HG02840 (cell line): ENCODE measurements at regions not wholly inside any gene's neighbourhood (a gene's known extent, or its start where the extent isn't known, plus 50 kb on each side); places are given as distances from the start of the nearest gene placed in this dataset.
"Not testable (repeated sequence)": the region's sequence is repeated elsewhere in the genome, so short reads cannot be mapped to it uniquely, and the experiment has no call there.

Source experiments
- ATAC-seq: cut with Tn5 transposase; IDR thresholded peaks from one replicate; pipeline ENCODE4 v1.9.1; 2021; ENCODE audit warnings: mild to moderate bottlenecking, moderate library complexity, moderate number of reproducible peaks; ENCODE audit not compliant: unreplicated experiment, low FRiP score

GRCh38 chr9:36521148-36521547, 51.5 kb upstream of the MELK start:
- no peak for ATAC-seq

GRCh38 chr9:36517131-36517530, 55.6 kb upstream of the MELK start:
- ATAC-seq = no peak

- no peak for ATAC-seq
These were observed 68.5 kb upstream of the MELK start for GRCh38 chr9:36504156-36504555.

- no peak for ATAC-seq
These were observed 69.3 kb upstream of the MELK start for GRCh38 chr9:36503172-36504088.

GRCh38 chr9:36501727-36502126, 71.0 kb upstream of the MELK start:
- no peak for ATAC-seq

- ATAC-seq = not testable (repeated sequence)
These were observed 71.8 kb upstream of the MELK start for GRCh38 chr9:36500931-36501330.

- no peak for ATAC-seq
These were observed 73.4 kb upstream of the MELK start for GRCh38 chr9:36499174-36499890.

- ATAC-seq = not testable (repeated sequence)
These were observed 79.1 kb upstream of the MELK start for GRCh38 chr9:36493564-36493963.

- no peak for ATAC-seq
These were observed 79.8 kb upstream of the MELK start for GRCh38 chr9:36492865-36493264.

GRCh38 chr9:36489453-36489852, 83.2 kb upstream of the MELK start:
- no peak for ATAC-seq

GRCh38 chr9:36488389-36488756, 84.3 kb upstream of the MELK start:
- ATAC-seq = no peak

GRCh38 chr9:36487482-36488388, 85.0 kb upstream of the MELK start:
- ATAC-seq = peak; percentile 80

GRCh38 chr9:36486933-36487481, 85.7 kb upstream of the MELK start:
- ATAC-seq = peak; percentile 45

- peak; percentile 5 for ATAC-seq
These were observed 86.3 kb upstream of the MELK start for GRCh38 chr9:36486329-36486932.

GRCh38 chr9:36485647-36486328, 85.7 kb upstream of the RNF38 start:
- no peak for ATAC-seq

GRCh38 chr9:36484124-36484523, 84.1 kb upstream of the RNF38 start:
- no peak for ATAC-seq

GRCh38 chr9:36479101-36479500, 79.0 kb upstream of the RNF38 start:
- no peak for ATAC-seq

- ATAC-seq = no peak
These were observed 71.3 kb upstream of the RNF38 start for GRCh38 chr9:36471359-36471758.

- ATAC-seq = no peak
These were observed 70.7 kb upstream of the RNF38 start for GRCh38 chr9:36470643-36471290.
